Glutamatergic neuron (in vitro differentiated cells): ENCODE measurements at regions not wholly inside any gene's neighbourhood (a gene's known extent, or its start where the extent isn't known, plus 50 kb on each side); places are given as distances from the start of the nearest gene placed in this dataset.

Source experiments
- DNase-seq: peaks from one replicate; pipeline ENCODE4 v3.0.0; 2022
- H3K27ac Mint-ChIP-seq: one replicate; pipeline ENCODE4 v1.8.0; 2020; ENCODE audit warnings: mild to moderate bottlenecking, mixed read lengths, inconsistent platforms; ENCODE audit not compliant: unreplicated experiment
- H3K27me3 Mint-ChIP-seq: one replicate; pipeline ENCODE4 v1.8.0; 2020; ENCODE audit warnings: mild to moderate bottlenecking, moderate library complexity, mixed read lengths, inconsistent platforms; ENCODE audit not compliant: unreplicated experiment
- H3K36me3 Mint-ChIP-seq: one replicate; pipeline ENCODE4 v1.8.0; 2020; ENCODE audit warnings: mild to moderate bottlenecking, mixed read lengths, inconsistent platforms; ENCODE audit not compliant: unreplicated experiment
- H3K4me1 Mint-ChIP-seq: one replicate; pipeline ENCODE4 v1.8.0; 2020; ENCODE audit warnings: mild to moderate bottlenecking, low read depth, mixed read lengths, inconsistent platforms; ENCODE audit not compliant: unreplicated experiment
- H3K4me3 Mint-ChIP-seq: one replicate; pipeline ENCODE4 v1.8.0; 2020; ENCODE audit warnings: mild to moderate bottlenecking, mixed read lengths, inconsistent platforms; ENCODE audit not compliant: unreplicated experiment
- H3K9me3 Mint-ChIP-seq: one replicate; pipeline ENCODE4 v1.8.0; 2020; ENCODE audit warnings: mild to moderate bottlenecking, moderate library complexity, mixed read lengths, inconsistent platforms; ENCODE audit not compliant: unreplicated experiment
- TF ChIP-seq, protein P1 (sequence below): fragments of 200-600 bp; sonication (generic); IDR thresholded peaks from one replicate; pipeline ENCODE4 v1.5.0; 2021; ENCODE audit not compliant: partially characterized antibody, unreplicated experiment

DNA sequence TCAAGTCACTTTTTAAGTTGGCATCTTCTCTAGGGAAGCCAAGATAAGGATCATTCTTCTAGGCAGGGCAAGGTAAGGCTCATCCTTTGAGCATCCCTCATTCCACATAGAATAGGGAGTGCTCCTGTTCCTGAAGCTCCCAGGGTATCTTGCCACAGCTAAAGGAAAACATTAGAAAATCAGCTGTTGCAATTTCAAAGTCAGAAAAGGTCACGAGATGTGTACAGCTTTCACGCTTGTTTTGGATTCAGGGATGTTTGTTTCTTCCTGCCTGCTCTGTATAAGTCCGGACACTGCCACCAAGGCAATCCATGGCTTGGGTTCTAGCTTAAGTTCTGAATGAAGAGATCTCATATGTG lies 153.2 kb downstream of the SH3BGRL2 start:
- Mint-ChIP-seq H3K9me3 (peaks cover 3% of the 10 kb centered on the region), H3K27ac (no peak overlapping the region), H3K36me3 (no peaks in the 10 kb centered on the region), H3K4me3 (no peak overlapping the region), H3K27me3 (no peaks in the 10 kb centered on the region), H3K4me1 (peaks cover 10% of the 10 kb centered on the region)
- DNase-seq = no peak
- TF ChIP-seq, protein P1, sequence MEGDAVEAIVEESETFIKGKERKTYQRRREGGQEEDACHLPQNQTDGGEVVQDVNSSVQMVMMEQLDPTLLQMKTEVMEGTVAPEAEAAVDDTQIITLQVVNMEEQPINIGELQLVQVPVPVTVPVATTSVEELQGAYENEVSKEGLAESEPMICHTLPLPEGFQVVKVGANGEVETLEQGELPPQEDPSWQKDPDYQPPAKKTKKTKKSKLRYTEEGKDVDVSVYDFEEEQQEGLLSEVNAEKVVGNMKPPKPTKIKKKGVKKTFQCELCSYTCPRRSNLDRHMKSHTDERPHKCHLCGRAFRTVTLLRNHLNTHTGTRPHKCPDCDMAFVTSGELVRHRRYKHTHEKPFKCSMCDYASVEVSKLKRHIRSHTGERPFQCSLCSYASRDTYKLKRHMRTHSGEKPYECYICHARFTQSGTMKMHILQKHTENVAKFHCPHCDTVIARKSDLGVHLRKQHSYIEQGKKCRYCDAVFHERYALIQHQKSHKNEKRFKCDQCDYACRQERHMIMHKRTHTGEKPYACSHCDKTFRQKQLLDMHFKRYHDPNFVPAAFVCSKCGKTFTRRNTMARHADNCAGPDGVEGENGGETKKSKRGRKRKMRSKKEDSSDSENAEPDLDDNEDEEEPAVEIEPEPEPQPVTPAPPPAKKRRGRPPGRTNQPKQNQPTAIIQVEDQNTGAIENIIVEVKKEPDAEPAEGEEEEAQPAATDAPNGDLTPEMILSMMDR = no peak

DNA sequence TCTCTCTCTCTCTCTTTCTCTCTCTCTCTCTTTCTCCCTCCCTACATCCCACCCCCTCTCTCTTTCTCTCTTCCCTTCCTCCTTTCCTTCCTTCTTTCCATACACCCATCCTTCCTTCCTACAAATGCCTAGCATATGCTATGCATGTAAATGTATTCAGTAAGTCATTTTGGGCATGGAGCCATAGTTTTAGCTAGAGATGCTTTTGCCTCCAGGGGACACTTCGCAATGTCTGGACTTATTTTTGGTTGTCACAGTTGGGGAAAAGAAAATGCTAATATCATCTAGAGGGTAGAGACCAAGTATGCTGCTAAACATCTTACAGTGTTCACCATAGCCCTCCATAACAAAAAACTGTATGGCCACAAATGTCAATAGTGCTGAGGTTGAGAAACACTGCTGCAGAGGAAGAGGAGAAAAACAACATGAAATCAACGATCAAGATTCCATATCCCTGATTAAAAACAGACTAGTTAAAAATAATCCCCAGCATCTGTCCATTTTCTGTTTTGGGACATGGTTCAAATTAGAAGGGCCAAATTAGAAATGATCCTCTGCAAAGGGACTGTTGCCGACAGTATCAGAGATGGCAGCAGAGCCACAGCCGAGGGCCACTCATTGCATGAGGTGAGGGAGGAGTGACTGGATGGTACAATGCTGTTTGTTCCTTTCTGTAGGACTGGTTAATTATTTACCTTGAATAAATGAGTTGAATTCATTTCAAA lies 152.7 kb downstream of the SH3BGRL2 start:
- TF ChIP-seq, protein P1 = no peak
- Mint-ChIP-seq H3K4me3 (no peak overlapping the region), H3K4me1 (peaks cover 10% of the 10 kb centered on the region), H3K9me3 (peaks cover 3% of the 10 kb centered on the region), H3K27me3 (no peaks in the 10 kb centered on the region), H3K36me3 (no peaks in the 10 kb centered on the region), H3K27ac (no peak overlapping the region)
- DNase-seq = no peak

DNA sequence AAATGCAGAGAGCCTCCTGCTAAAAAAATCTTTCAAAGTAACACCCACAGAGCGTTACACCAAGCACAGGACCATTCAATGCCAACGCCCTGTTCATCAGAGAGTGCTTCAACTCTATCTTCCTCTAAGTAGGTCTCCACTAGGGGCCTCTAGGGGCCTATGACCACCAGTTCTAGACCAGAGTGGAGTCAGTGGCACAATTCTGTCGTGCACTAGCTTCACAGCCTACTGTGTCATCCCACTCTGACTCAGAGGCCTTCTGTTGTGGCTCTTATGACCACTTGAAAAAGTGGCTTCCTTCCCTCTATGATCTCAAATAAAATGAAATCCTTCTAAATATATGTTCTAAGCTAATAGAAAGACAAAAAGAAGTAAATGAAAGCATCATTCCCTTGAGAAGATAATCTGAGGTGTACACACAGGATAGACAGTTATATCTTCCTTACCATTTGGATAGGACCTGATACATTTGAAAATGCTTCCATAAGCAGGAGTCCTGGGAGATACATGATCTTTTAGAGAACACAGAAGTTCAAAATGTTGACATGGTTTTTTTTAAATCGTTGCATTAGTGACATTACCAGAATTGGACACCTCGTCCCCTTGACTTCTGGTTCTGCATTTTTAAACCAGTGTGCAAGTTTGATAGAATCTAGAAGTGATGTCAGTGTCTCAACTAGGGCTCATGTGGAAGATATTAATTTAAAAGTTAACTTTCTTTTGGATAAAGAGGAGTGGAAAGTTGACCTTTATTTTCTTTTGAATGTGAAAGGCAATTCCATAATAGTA lies 151.9 kb downstream of the SH3BGRL2 start:
- Mint-ChIP-seq H3K9me3 (peaks cover 3% of the 10 kb centered on the region), H3K4me1 (peaks cover 9% of the 10 kb centered on the region), H3K4me3 (no peak overlapping the region), H3K27me3 (no peaks in the 10 kb centered on the region), H3K27ac (no peak overlapping the region), H3K36me3 (no peaks in the 10 kb centered on the region)
- TF ChIP-seq, protein P1 = no peak
- no peak for DNase-seq

DNA sequence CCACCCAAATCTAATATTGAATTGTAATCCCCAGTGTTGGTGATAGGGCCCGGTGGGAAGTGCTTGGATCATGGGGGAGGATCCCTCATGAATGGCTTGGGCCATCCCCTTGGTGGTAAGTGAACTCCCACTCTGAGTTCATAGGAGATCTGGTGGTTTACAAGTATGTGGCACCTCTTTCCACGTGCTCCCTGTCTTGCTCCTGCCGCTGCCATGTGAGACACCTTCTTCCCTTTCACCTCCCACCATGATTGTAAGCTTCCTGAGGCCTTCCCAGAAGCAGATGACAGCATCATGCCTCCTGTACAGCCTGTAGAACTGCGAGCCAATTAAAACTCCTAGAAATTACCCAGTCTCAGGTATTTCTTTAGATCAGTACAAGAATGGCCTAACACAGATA lies 150.8 kb downstream of the SH3BGRL2 start:
- H3K27ac Mint-ChIP-seq = no peak overlapping the region
- no peaks in the 10 kb centered on the region for H3K27me3 Mint-ChIP-seq
- no peak for DNase-seq
- no peaks in the 10 kb centered on the region for H3K36me3 Mint-ChIP-seq
- TF ChIP-seq, protein P1 = no peak
- no peak overlapping the region for H3K4me3 Mint-ChIP-seq
- peaks cover 12% of the 10 kb centered on the region for H3K4me1 Mint-ChIP-seq
- peaks cover 4% of the 10 kb centered on the region for H3K9me3 Mint-ChIP-seq

DNA sequence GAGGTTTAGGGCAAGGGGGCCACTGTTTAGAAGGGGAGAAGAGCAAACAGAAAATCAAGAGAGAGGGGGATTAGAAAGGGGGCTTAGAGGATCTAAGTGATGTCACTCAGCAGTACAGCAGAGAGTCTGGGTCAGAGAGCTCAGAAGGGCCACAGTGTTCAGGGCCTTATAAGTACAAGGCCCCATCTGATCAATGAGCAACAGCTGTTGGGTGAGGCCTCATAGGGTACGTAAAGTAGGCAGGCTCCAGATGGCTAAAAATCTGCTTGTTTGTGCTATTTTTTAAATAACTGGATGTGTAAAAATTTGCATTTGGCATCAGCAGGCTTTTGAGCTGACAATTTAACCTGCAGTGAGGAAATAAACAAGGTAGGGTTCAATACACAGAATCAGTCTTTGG lies 149.8 kb downstream of the SH3BGRL2 start:
- DNase-seq = no peak
- peaks cover 4% of the 10 kb centered on the region for H3K9me3 Mint-ChIP-seq

More for the DNA sequence above, 149.8 kb downstream of the SH3BGRL2 start:
- Mint-ChIP-seq H3K4me1 (peaks cover 21% of the 10 kb centered on the region), H3K27me3 (no peaks in the 10 kb centered on the region), H3K27ac (no peak overlapping the region), H3K4me3 (no peak overlapping the region), H3K36me3 (no peaks in the 10 kb centered on the region)
- TF ChIP-seq, protein P1 = no peak
